MV-4-11 (cell line): ENCODE measurements at regions not wholly inside any gene's neighbourhood (a gene's known extent, or its start where the extent isn't known, plus 50 kb on each side); places are given as distances from the start of the nearest gene placed in this dataset.
"Not testable (repeated sequence)": the region's sequence is repeated elsewhere in the genome, so short reads cannot be mapped to it uniquely, and the experiment has no call there.

Experiments used
- DNase-seq: peaks from one replicate; lab custom pipeline; 2025; lab: John Stamatoyannopoulos, UW

DNA sequence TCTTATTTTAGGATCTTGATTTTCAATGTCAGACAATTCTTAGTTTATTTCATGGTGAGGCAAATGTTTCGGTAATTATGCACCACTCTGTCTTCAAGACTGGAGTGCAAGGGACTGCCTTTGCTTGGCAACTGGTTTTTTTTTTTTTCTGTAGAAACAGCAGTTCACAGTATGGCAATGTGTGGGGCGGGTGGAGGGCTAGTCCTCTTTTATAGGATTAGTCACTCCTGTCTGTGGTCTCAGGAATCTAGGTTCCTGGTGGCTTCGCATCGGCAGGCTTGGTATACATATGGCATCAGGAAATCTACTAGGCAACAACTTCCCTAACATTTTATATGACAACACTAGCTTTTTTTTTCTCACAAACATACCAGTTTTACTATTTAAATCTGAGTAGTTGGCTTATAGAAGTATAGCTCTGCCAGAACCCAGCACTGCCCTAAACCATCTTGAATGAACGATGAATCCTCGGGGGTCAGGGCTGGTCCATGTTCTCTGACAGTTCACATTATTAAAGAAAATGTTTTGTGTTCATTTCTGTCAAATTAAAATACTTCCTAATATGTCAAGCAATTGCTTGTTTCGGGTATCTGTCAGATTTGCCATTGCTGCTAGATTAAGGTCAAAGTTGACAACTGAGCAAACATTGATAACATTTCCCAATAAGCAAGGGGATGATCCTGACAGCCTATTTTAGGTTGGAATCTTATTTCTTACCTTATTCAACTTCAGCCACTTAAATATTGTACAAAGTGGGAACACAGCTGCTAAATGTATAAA lies 289.7 kb upstream of the VSTM2A start:
- DNase-seq: no peak

- no peak for DNase-seq
Measured at GRCh38 chr7:54253036-54253373, 289.2 kb upstream of the VSTM2A start.

GRCh38 chr7:54255242-54255641 lies 286.9 kb upstream of the VSTM2A start:
- DNase-seq: no peak

DNA sequence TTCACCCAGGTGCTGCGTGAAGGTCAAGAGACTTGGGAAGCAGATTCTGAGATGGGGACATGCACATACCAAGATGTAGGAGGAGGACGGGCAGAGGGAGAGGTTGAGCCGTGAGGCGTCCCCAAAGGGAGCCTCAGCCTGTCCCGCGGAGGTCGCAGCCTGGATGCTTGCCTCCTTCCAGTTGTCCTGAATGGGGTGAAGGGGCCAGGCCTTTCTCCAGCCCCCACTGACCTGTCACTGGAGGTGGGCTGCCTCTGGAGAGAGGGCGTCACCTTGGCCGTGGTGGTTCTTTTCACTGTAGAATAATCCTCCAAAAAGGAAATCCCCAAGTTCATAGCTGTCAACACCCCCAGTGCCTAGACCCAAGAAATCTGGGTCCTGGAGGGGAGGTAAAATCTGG lies 283.0 kb upstream of the VSTM2A start:
- DNase-seq: no peak

DNA sequence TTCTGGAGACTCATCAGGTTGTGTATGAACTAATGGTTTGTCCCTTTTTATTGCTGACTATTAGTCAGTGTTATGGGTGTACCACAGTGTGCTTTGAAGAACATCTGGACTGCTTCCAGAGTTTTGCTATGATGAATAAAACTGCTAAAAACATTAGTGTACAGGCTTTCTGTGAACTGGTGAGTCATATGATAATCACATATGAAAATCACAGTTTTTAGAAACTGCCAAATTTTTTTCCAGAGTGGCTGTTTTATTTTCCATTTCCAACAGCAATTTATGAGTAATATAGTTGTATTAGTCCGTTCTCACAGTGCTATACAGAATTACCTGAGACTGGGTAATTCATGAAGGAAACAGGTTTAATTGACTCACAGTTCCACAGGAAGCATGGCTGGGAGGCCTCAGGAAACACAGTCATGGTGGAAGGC lies 281.2 kb upstream of the VSTM2A start:
- no peak for DNase-seq

GRCh38 chr7:54278847-54279246 lies 263.3 kb upstream of the VSTM2A start:
- no peak for DNase-seq

DNA sequence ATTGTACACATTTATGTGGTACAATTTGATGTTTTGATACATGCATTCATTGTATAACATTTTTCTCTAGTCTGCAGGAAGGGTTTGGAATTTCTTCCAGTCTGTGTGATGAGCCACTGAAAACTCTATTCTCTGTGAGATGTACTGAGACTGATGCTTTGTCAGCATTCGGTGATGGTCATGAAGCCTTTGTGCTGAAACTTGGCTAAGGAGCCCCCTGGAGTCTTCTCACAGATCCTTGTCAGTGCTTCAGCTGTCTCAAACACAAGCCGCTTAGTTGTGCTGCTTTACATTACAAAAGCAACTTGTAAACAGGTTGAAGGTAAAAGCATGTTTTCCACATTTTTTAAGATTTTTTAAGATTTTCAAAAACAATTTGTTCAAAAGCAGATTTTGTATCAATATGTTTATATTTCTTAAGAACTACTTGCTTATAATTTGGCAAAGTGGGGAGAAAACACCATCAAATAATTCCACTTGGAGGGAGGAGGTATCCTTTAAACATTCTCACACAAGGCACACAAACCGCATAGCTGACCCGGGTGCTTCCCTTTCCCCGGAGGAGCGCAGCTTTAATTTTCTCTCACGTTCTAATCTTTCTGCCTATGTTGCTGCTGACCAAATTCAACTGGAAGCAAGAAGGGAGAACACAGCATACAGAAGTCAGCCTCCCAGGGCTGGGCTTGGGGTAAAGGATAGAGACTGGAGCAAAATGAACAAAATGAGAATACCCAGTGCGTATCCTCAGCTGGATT lies 249.8 kb upstream of the VSTM2A start:
- DNase-seq: no peak

GRCh38 chr7:54299426-54299825 lies 242.7 kb upstream of the VSTM2A start:
- DNase-seq: no peak

DNA sequence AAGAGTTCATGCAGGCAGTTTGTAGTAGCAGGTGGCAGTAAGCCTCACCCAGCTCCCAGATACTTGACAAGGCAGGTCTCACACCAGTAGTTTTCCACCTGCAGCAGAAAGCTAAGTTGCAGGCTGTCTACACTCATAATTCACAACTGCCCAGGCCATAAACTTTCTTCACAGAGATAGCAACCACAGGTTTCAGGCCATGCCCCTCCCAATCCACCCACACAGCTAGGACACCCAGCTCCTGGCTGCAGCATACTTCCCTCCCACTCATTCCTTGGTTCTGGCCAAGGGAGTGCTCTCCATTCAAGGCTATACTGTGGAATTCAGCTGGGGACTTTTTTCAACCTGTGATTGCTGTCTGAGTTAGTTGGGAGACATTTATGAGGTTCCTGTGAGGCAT lies 226.2 kb upstream of the VSTM2A start:
- DNase-seq: not testable (repeated sequence)

GRCh38 chr7:54326592-54327167 lies 215.5 kb upstream of the VSTM2A start:
- no peak for DNase-seq

DNA sequence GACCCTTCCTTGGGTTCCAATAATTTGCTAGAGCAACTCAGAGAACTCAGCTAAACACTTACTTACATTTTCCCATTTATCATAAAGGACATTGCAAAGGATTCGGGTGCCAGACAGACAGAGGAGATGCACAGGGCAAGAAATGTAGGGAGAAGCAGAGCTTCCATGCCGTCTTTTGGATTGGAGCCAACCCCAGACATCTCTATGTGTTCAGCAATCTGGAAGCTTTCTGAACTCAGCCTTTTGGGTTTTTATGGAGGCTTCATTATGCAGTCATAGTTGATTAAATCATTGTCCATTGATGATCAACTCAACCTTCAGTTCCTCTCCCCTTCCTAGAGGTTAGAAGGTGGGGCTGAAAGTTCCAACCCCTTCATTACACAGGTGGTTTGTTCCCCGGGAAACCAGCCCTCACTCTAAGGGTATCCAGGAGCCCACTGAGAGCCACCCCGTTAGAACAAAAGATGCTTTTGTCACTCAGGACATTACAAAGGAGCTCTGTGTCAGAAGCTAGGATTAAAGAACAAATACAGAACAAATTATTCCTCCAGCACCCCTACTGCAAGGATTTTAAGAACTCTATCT lies 211.9 kb upstream of the VSTM2A start:
- no peak for DNase-seq

GRCh38 chr7:54331311-54331710 lies 210.9 kb upstream of the VSTM2A start:
- DNase-seq: no peak

DNA sequence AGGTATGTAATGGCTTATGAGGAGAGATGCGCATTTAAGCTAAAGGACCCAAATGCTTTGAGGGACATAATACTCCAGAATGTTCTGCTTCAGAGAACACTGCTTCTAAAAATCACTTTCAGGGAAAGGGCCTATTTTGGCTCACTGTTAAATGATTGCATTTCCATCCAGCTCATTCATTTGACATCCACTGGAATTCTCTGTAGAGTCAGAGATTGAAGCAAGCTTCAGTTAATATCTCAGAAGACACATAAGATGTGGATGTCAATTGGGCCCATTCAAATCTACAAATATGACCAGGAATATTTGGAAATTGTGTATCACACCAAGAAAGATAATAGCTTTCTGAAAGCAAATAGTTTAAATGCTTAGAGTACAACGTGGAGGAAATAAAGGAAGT lies 209.9 kb upstream of the VSTM2A start:
- DNase-seq: no peak

DNA sequence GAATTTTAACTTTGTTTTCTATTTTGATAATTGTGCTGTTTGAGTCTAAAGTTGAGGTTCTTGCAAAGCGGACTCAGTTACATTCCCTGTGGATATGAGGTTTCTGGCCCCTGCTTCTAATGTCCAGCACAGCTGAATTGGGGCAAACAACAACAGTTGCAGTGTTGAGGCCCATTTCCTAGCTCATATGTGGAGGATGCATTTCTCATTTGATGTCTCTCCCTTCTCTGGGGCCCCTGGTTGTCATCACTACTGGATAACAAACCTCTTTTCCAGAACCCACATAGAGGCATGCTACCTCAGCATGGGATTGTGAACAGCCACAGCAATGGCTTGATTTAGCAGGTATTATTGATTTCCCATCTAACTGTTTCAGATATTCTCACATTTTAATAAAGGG lies 208.2 kb upstream of the VSTM2A start:
- DNase-seq: no peak

- DNase-seq: no peak
Measured at GRCh38 chr7:54336800-54337199, 205.4 kb upstream of the VSTM2A start.

DNA sequence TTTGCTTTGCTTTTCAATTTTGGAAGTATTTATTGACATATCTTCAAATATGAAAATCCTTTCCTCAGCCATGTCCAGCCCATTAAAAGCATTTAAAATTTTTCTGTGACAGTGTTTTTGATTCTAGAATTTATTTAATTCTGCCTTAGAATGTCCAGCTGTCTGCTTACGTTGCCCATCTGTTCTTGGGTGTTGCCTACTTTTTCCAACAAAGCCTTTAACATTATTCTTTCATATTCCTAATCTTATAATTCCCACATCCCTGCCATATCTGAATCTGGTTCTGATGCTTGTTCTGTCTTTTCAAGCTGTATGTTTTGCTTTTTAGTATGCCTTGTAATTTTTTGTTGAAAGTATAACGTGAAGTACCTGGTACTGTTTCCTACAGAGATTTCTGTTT lies 204.7 kb upstream of the VSTM2A start:
- DNase-seq: no peak

GRCh38 chr7:54338319-54338718 lies 203.9 kb upstream of the VSTM2A start:
- no peak for DNase-seq

GRCh38 chr7:54339073-54339472 lies 203.1 kb upstream of the VSTM2A start:
- no peak for DNase-seq

DNA sequence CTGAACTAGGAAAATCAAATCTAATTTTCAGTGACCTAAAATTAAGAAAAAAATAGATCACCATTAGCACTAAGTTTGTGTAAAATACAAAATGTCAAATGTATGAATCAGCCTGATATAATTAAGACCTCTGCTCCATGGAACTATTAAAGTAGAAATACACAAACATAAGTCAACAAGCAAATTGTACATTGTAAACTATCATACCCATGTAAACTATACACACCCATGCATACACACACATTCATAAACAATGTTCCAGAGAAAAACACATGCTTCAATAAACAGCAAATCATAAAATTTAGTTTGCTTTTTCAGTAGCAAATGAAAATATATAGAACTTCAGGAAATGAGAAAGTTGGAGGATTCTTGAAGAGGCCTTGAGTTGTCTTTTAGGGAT lies 199.7 kb upstream of the VSTM2A start:
- DNase-seq: no peak

DNA sequence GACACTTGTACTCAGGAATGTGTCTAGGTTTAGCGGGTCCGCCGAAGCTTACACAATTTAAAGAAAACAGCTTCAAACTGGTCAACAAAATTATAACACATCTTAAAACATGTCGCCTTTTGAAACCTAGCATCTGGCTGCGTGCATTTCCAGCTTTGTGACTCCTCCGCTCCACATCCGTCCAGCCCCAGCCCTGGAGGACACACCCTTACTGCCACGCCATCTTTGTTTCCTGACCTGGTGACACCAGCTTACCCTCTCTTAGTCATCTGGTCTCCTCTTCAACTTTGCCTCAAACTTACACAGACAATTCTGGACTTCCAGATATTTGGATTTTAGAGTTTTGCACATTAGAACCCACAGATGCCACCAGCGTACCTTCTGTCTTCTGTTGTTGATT lies 198.7 kb upstream of the VSTM2A start:
- no peak for DNase-seq

DNA sequence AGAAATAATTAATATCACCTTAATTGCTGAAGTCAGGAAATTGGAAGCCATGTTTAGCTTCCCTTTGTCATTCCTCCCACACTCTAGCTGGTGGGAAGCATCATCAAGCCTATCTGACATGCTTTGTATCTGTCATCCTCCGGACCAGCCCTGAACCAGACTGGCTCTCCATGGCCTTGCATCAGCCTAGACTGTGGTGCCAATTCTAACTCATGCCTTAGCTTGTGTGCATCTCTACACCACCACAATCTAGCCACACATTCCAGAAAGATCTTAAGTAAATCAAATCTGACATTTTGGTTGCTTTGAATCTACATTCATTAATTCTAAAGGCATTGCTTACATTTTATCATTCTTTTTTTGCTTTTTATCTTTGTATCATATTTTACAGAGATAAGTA lies 196.4 kb upstream of the VSTM2A start:
- DNase-seq: no peak

- DNase-seq: no peak
Measured at GRCh38 chr7:54349229-54349628, 192.9 kb upstream of the VSTM2A start.

DNA sequence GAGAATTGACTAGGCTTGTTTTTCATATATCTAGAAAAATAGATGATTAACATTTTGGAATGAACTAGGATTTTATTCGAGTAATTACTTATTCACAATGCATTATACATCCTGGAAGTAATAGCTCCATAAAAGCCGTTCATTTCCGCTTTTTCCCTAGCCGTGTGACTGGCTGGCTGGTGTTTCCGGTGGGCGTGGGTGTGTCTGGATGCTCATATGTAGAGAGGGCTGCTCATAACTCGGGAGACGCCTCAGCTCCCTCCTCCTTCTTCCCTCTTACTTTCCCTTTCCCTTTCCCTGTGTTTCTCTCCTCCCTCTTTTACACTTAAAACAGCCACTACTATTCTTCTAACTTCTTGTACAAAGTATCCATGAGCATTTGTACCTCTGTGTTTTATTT lies 187.7 kb upstream of the VSTM2A start:
- no peak for DNase-seq
